NCI-H2196 (cell line): ENCODE measurements at regions not wholly inside any gene's neighbourhood (a gene's known extent, or its start where the extent isn't known, plus 50 kb on each side); places are given as distances from the start of the nearest gene placed in this dataset.

Source experiments
- DNase-seq: peaks from one replicate; lab custom pipeline; 2025; ENCODE audit not compliant: unreplicated experiment; lab: John Stamatoyannopoulos, UW

DNA sequence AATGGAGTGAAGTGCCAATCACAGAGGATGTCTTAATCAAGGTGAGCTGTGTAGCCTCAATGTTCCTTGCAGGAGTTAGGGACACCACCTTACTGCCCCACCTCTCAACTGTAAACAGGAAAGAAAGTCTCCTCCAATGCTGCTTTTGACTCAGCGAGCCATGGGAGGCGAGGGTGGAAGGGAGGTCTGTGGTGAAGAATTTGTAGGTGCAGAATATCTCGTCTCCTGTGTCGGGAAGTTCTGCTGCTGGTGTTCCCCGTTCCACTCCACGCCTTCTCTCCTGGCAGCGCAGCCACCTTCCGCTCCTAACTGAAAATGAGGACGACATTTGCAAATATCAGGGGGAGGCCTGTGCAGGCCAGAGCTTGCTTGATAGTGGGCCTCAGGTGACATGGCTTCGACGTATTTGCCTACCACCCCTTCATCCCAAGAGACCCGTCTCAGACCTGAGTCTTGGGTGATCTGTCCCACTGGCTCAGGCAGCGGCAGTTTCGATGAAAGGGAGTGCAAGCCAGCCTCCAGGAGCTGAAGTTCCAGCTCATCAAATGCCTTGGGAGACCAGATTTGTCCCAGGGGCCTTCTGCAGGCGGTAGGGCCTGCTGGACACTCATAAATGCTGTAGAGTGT lies 368.3 kb upstream of the C1orf174 start:
- DNase-seq: no peak

GRCh38 chr1:4268889-4269284 lies 368.8 kb upstream of the C1orf174 start:
- DNase-seq: no peak

GRCh38 chr1:4269330-4269729 lies 369.3 kb upstream of the C1orf174 start:
- no peak for DNase-seq

GRCh38 chr1:4269952-4270570 lies 370.0 kb upstream of the C1orf174 start:
- no peak for DNase-seq

GRCh38 chr1:4270651-4271337 lies 370.7 kb upstream of the C1orf174 start:
- no peak for DNase-seq

DNA sequence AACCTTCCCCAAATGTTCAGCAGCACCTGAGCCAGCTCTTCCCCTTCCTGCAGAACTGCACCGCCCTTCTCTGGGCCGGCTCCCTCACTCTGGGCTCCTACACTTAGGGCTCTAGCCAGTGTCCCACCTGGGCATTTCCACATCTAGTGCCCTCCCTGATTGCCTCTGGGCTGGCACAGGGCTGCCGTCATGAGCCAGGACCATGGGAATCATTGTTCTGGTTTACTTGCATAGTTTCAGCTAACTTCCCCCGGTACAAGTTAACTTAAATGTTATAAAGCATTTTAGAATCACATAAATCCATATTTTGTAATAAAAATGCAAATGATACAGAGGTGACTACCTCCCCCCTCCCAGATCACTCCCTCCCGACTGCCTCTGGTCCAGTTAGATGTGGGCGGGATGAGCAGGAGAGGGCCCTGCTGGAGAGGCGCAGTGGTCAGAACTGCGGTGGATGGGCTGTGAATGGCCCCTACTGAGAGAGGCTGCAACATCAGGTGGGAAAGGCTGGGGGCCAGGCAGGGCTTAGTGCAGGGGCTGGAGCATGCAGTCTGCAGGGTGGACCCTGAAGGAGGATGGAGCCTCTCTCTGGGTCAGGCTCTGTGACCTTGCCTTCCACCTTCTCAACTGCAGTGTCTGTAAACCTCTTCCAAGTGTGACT lies 371.4 kb upstream of the C1orf174 start:
- DNase-seq: no peak

DNA sequence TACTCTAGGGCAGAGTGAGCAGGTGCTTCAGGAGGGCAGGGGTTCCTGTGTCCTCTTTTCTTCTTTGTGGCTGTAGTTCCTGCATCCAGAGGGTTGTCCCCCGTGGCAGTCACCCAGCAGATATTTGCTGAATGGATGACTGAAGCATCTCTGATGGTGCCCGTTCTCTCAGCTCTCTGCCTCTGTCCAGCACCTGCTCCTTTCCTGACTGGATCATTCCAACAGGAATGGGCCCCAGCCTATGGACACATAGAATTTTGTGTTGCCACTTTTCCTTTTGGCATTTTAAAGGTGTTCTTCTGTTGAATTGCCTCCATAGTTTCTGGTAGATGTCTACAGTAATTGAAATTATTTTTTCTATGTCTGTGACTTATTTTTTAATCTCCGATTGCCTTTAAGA lies 372.5 kb upstream of the C1orf174 start:
- no peak for DNase-seq

- DNase-seq: no peak
Measured at GRCh38 chr1:4273243-4273642, 373.2 kb upstream of the C1orf174 start.

DNA sequence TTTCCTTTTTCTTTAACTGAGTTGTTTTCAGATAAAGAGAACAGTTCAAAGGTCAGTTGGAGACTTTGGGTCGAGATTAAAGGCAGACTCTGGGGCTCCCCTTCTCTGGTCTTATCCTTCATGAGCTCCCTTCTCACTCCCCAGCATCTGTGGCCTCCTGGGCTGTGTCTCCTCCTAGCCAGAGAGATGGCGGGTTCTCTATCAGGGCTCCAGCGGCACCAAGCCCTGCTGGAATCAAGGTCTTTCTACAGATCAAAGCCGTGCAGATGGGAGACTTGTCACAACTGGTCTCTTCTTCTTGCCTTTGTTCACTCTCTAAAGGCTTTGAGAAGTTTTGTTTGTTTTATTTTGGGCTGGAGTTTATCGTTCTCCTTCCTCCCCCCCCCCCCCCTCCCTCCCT lies 373.7 kb upstream of the C1orf174 start:
- no peak for DNase-seq

DNA sequence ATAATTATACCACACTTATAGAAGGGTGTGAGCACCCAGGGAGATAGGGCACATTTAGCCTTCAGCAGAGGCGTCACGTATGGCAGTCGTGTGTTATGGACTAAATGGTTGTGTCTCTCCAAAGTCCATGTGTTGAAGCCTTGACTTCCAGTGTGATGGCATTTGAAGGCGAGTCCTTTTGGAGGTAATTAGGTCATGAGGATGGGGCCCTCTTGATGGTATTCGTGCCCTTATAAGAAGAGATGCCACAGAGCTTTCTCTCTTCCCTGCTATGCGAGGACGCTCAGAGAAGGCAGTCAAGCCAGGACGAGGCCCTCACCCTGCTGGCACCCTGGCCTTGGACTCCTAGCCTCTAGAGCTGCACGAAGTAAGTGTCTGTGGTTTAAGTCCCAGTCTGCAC lies 375.0 kb upstream of the C1orf174 start:
- DNase-seq: no peak

GRCh38 chr1:4276238-4276637 lies 376.2 kb upstream of the C1orf174 start:
- DNase-seq: no peak

GRCh38 chr1:4277598-4277997 lies 376.8 kb upstream of the AJAP1 start:
- DNase-seq: no peak

GRCh38 chr1:4284976-4285375 lies 369.4 kb upstream of the AJAP1 start:
- no peak for DNase-seq

GRCh38 chr1:4292861-4293260 lies 361.5 kb upstream of the AJAP1 start:
- DNase-seq: no peak

DNA sequence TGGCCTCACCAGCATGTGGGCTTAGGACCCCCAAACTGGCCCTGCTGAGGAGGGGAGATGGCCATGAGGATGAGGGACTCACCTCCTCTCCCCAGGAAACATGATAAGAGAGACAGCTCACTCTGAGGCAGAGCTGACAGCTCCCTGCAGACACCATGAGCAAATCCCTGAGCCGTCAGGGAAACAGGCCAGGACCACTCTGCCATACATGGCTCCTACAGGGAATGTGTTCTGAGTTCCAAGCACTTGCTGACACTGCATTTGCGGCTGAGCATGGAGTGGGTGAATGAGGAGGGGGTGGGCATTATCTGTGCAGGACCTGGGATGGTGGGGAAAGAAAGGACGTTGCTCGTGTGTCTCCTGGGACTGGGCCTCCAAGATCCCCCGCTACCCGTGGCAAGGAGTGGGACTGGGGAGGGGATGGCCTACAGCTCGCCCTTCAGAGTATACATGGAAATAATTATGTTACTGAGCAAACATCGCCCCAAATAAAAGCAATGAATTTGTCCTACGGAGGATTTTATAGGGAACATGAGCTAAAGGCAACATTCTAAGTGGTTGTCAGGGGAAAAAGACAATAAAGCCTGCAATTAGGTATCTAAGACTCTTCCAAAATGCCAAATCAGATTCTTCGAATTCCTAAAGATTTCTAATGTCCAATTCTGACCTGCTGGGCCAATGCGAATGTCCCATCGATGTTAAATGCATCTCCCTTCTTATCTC lies 355.9 kb upstream of the AJAP1 start:
- DNase-seq: no peak

GRCh38 chr1:4301007-4301406 lies 353.4 kb upstream of the AJAP1 start:
- DNase-seq: no peak

DNA sequence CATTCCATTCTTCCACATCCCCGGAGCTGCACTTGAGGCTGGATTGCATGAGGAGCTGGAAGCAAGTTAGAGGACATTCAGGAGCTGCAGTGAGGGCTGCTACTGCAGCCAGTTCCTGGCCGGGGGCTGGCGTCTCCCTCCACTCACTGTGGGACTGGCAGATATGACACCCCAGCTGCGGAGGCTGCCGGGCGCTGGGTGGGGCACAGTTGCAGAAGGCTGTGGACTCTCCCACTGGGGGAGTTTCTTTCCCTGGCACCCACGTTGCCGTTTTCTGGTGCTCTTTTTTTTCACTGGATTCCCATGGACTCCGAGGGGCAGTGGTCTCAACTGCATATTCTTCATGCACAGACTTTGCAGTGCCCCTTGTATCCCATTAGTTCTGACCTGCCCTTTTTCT lies 351.1 kb upstream of the AJAP1 start:
- no peak for DNase-seq

DNA sequence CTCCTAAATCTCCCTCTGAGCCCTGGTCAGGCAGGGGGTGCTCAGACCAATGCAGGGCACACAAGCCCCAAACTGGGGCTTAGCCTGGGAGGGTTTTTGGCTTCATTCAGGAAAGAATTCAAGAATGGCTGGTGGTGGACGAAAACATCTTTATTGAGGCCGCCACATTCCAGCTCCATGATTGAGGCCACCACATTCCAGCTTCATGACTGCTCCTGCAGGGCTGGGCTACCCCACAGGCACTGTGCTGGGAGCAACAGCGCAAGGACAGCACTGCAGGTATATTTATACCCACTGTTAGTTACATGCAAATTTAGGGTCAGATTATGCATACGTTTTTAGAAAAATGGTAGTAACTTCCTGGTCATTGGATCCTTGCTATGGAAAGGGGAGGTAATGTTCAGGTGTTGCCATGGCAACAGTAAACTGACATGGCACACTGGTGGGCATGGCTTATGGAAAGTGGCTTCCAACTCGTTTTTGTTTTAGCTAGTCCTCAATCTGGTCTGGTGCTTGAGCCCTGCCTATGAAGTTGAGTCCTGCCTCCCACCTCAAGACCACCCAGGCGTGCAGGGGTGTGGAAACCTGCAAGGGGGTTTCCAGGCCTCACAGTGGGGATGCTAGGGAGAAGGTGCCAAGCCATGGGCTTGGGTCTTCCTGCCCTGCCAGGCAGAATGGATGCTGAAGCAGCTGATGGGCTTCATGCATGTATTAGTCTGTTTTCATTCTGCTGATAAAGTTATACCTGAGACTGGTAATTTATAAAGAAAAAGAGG lies 348.7 kb upstream of the AJAP1 start:
- DNase-seq: no peak

- no peak for DNase-seq
Measured at GRCh38 chr1:4306559-4307467, 347.6 kb upstream of the AJAP1 start.

- DNase-seq: no peak
Measured at GRCh38 chr1:4307468-4307845, 347.0 kb upstream of the AJAP1 start.
